ENCODE measurements at regions not wholly inside any gene's neighbourhood (a gene's known extent, or its start where the extent isn't known, plus 50 kb on each side); places are given as distances from the start of the nearest gene placed in this dataset.

- TF ChIP-seq CTCF (IDR thresholded peaks at IDR 0.05) = no peak
- TF ChIP-seq POLR2A (IDR thresholded peaks at IDR 0.05) = no peak
Observed at GRCh38 chr4:189035654-189036053, 896.4 kb downstream of the TRIML1 start.

All from lower leg skin (tissue), 3 donors.